Heart right ventricle (tissue), 16 donors: ENCODE measurements at regions not wholly inside any gene's neighbourhood (a gene's known extent, or its start where the extent isn't known, plus 50 kb on each side); places are given as distances from the start of the nearest gene placed in this dataset.

ENCODE experiments used
- ATAC-seq, 8 donors: fragments of 200-7000 bp; cut with Tn5 transposase; one replicate each; pipeline ENCODE4 v1.9.1; 2020; ENCODE audit warnings: mild to moderate bottlenecking in 8 of 8, moderate library complexity in 8 of 8, moderate number of reproducible peaks in 1 of 8
- DNase-seq, 2 donors: peaks; one replicate each; pipeline ENCODE4 v3.0.0-alpha.2; 2020
- H3K27ac ChIP-seq, 10 donors: fragments of 200-600 bp; sonication (generic) in 2 of 10; one replicate each; pipeline versions ENCODE4 v1.5.0 to v1.8.0; 2020 to 2022; ENCODE audit warnings: mild to moderate bottlenecking in 3 of 10
- H3K27me3 ChIP-seq, 7 donors: fragments of 200-600 bp; one replicate each; pipeline ENCODE4 v1.8.0; 2021 to 2022; ENCODE audit warnings: mild to moderate bottlenecking in 2 of 7
- H3K36me3 ChIP-seq, 9 donors: fragments of 200-600 bp; sonication (generic) in 1 of 9; one replicate each; pipeline versions ENCODE4 v1.5.0 to v1.8.0; 2020 to 2022; ENCODE audit warnings: mild to moderate bottlenecking in 2 of 9
- H3K4me1 ChIP-seq, 9 donors: fragments of 200-600 bp; sonication (generic) in 1 of 9; one replicate each; pipeline versions ENCODE4 v1.5.0 to v1.8.0; 2020 to 2022; ENCODE audit warnings: mild to moderate bottlenecking in 4 of 9
- H3K4me3 ChIP-seq, 10 donors: fragments of 200-600 bp; sonication (generic) in 2 of 10; one replicate each; pipeline versions ENCODE4 v1.5.0 to v1.8.0; 2020 to 2022; ENCODE audit warnings: mild to moderate bottlenecking in 7 of 10, moderate library complexity in 2 of 10
- H3K9me3 ChIP-seq, 11 donors: fragments of 200-600 bp in 10 of 11; sonication (generic) in 2 of 11; one replicate each; pipeline versions ENCODE4 v1.5.0 to v1.8.0; 2013 to 2022; ENCODE audit warnings: mild to moderate bottlenecking in 2 of 11, control low read depth in 1 of 11, moderate library complexity in 1 of 11
- CTCF ChIP-seq, 9 donors: fragments of 200-600 bp; sonication (generic) in 2 of 9; IDR thresholded peaks; one replicate each; pipeline versions ENCODE4 v1.5.0 to v1.8.0; 2021 to 2022; ENCODE audit warnings: antibody characterized with exemption in 9 of 9, mild to moderate bottlenecking in 5 of 9, moderate library complexity in 1 of 9
- WGBS, 2 donors: extraction: QIAGEN DNeasy Blood & Tissue Kit; methylation state at CpG; one replicate each; pipeline ENCODE4 v1.1.7; 2013; ENCODE audit warnings: inconsistent platforms in 1 of 2; 5-methylcytosine and 5-hydroxymethylcytosine counted together
- intact Hi-C, 10 donors: fragments of 100-400 bp; cut with DNase I; formaldehyde crosslinking; loops; one replicate each; pipeline versions ENCODE4 v1.11.1 to v1.14.2; 2022
- donor health status: Arrhythmogenic right ventricular cardiomyopathy.
- donor health status: ischemic (EF 13 %, LVEDD 7.1; RV severe dilation, severe dysfunction).
- donor health status: healthy with polysubstance abuse.
- donor health status: DM: no; HTN: yes; CAD: no.
- donor health status: DM: no; HTN: no; CAD: no.
- donor health status: ischemic (EF 25% LVEDD 6.9; RV normal size, moderate dysfunction).
- donor health status: ischemic (EF 25% LVEDD 5.7; RV mildly dilated, moderate dysfunction).
- donor health status: healthy.
- donor health status: DM: yes; HTN: yes; CAD: no.
- donor health status: Ischemic cardiomyopathy.
- donor health status: ischemic (EF 35%, LVEDD 5.7; RV mildly dilated, moderate dysfunction).
- donor health status: nonischemic (EF 11% LVEDD 7.7; RV severe dilation, severe dysfunction).
- donor health status: DM: yes; HTN: yes; CAD: no.
- donor health status: PGD.
- donor health status: ischemic (EF 29% LVEDD 5.4; RV normal size, mild dysfunction).
- donor health status: nonischemic (EF 23%, LVEDD 6.1; RV moderate dilation, normal function).

DNA sequence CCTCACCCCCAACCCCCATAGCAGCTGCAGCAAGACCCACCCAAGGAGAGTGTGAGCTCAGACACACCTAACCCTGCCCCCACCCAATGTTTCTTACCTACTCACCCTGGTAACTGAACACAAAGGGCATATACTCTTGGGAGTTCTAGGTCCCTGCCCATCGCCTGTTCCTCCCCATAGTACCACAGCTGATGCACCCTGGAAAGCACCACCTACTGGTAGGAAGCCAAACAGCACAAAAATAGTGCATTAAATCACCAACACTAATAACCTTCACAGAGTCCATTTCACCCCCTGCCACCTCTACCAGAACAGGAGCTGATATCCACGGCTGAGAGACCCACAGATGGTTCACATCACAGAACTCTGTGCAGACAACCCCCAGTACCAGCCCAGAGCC is 245.2 kb downstream of the EFHB start:
- no peaks in the 10 kb centered on the region for H3K36me3 ChIP-seq
- no peak for TF ChIP-seq CTCF (IDR thresholded peaks at IDR 0.05)
- intact Hi-C loops, result no loop called here
- no peak overlapping the region for H3K4me3 ChIP-seq
- no peak for DNase-seq
- no peak for ATAC-seq
- no peaks in the 10 kb centered on the region for H3K4me1 ChIP-seq
- no peak overlapping the region for H3K27ac ChIP-seq
- WGBS, 2 donors, result 41 to 52% methylated on average over 2 of the region's 2 CpGs
- H3K27me3 ChIP-seq, result no peaks in the 10 kb centered on the region
- H3K9me3 ChIP-seq, result peaks cover 0 to 53% (median 11%) of the 10 kb centered on the region in 11 donors

DNA sequence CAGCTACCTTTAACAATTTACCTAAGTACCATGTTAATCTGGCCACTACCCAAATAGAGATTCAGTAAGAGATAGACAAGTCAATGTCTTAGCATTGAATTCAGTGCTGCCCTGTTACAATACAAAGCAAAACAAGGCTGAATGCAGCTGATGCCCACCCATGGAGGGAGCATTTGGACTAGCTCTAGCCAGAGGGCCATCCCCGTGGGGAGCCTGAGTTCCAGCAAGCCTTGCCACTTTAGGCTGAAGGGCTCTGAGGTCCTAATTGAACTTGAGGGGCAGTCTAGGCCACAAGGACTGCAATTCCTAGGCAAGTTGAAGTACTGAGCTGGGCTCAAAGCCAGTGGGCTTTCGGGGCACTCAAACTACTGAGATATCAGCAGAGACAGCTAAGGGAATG is 265.9 kb downstream of the EFHB start:
- Histone ChIP-seq H3K4me3 (no peak overlapping the region), H3K9me3 (peaks cover 0 to under 1% (median 0%) of the 10 kb centered on the region in 11 donors), H3K27me3 (no peaks in the 10 kb centered on the region), H3K27ac (no peak overlapping the region), H3K36me3 (no peaks in the 10 kb centered on the region), H3K4me1 (no peaks in the 10 kb centered on the region)
- TF ChIP-seq CTCF (IDR thresholded peaks at IDR 0.05), result no peak
- WGBS, 2 donors, result 76 to 85% methylated on average over 2 of the region's 2 CpGs
- DNase-seq (no peak), ATAC-seq (no peak)
- intact Hi-C loops, result no loop called here

- ATAC-seq, result no peak
- Histone ChIP-seq H3K36me3 (no peaks in the 10 kb centered on the region), H3K9me3 (peaks cover 0 to 9% (median 0%) of the 10 kb centered on the region in 11 donors), H3K4me1 (no peaks in the 10 kb centered on the region), H3K27ac (no peak overlapping the region), H3K4me3 (no peak overlapping the region), H3K27me3 (no peaks in the 10 kb centered on the region)
- WGBS, 2 donors, result 75 to 77% methylated on average over 6 of the region's 6 CpGs
- DNase-seq, result no peak
- TF ChIP-seq CTCF (IDR thresholded peaks at IDR 0.05), result no peak
- intact Hi-C loops, result no loop called here
Observed at GRCh38 chr3:19662486-19662885, 271.5 kb downstream of the EFHB start.

DNA sequence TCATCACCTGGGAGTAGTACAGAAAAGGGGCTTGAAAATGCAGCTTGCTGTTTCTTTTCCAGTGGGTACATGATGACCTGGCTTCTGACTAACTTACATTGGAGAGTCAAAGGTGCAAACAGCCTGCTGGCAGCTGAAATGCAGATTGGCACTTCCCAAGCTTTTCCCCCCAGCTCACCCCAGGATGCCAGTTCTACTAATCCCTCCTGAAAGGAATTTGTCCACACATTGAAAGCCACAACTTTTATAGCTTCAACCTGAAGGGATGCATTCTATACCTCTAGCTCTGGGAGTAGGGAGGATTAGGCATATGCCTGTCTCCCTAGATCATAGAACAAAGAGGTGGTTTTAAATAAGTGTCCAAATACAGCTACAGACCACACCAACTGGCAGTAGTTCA is 281.7 kb downstream of the EFHB start:
- Histone ChIP-seq H3K4me3 (no peak overlapping the region), H3K27ac (no peak overlapping the region), H3K27me3 (no peaks in the 10 kb centered on the region), H3K36me3 (no peaks in the 10 kb centered on the region), H3K4me1 (no peaks in the 10 kb centered on the region), H3K9me3 (peaks cover 0 to 49% (median 20%) of the 10 kb centered on the region in 11 donors)
- DNase-seq, result no peak
- intact Hi-C loops, result no loop called here
- no peak for TF ChIP-seq CTCF (IDR thresholded peaks at IDR 0.05)
- ATAC-seq, result no peak

DNA sequence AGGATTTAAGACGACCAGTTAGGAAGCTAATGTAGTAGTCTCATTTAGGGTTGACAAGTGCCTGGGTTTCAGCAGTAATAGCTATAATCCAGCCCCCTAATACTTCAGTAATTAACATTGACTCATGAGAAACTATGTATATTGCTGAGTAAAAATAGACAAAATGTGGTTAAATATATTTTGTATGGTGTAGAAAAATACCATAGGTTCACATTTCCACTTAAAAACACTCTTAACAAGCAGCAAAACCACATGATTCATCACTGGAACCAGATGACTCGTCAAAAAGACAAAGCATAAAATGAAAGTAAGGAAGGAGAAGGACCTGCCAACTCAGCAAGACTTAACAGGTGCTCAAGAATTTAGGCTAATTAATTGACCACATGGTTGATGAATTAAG is 288.9 kb downstream of the EFHB start:
- no peak for ATAC-seq
- DNase-seq, result no peak
- no peak overlapping the region for H3K27ac ChIP-seq
- no peaks in the 10 kb centered on the region for H3K27me3 ChIP-seq
- WGBS, 2 donors, result 72 to 73% methylated on average over 2 of the region's 2 CpGs
- no peak overlapping the region for H3K4me3 ChIP-seq
- intact Hi-C loops, result no loop called here
- no peak for TF ChIP-seq CTCF (IDR thresholded peaks at IDR 0.05)
- H3K36me3 ChIP-seq, result no peaks in the 10 kb centered on the region
- H3K4me1 ChIP-seq, result no peaks in the 10 kb centered on the region
- H3K9me3 ChIP-seq, result peaks cover 0 to 8% (median 0%) of the 10 kb centered on the region in 11 donors
